GM12878 (cell line): ENCODE measurements at regions not wholly inside any gene's neighbourhood (a gene's known extent, or its start where the extent isn't known, plus 50 kb on each side); places are given as distances from the start of the nearest gene placed in this dataset.

Experiments used
- ATAC-seq: fragments of 200-7000 bp; cut with Tn5 transposase; 3 replicates; pipeline ENCODE4 v1.9.1; 2020; ENCODE audit warnings: mild to moderate bottlenecking, moderate library complexity
- BruUV-seq: library from RNA; stranded (reverse); fragments of 400-500 nt; replicated peaks from 2 replicates; lab custom pipeline; 2021; lab: Mats Ljungman, UMichigan
- CTCF ChIA-PET: fragments of 300-600 bp; sonication (Branson Sonifier 250); formaldehyde crosslinking; extraction: SDS; loops from one replicate; lab custom pipeline; 2021; ENCODE audit warnings: inconsistent platforms; lab: Yijun Ruan, JAX
- POLR2A ChIA-PET: fragments of 350-600 bp; formaldehyde crosslinking; extraction: SDS; loops from one replicate; lab custom pipeline; 2021; ENCODE audit warnings: inconsistent platforms; lab: Charles Lee
- RAD21 ChIA-PET: fragments of 300-600 bp; sonication (Branson Sonifier 250); formaldehyde crosslinking; loops from one replicate; lab custom pipeline; 2023; ENCODE audit warnings: antibody characterized with exemption; ENCODE audit not compliant: unreplicated experiment; lab: Charles Lee
- SMC1A ChIA-PET: fragments of 300-600 bp; sonication (Branson Sonifier 250); formaldehyde crosslinking; loops from one replicate; lab custom pipeline; 2023; ENCODE audit not compliant: unreplicated experiment, uncharacterized antibody; lab: Charles Lee
- DNase-seq: peaks from one replicate; pipeline ENCODE4 v3.0.0-alpha.2; 2011; ENCODE audit warnings: low read depth, low spot score
- FAIRE-seq: peaks from 3 replicates; lab custom pipeline; 2011; peaks lifted over from hg19 to GRCh38; lab: Jason Lieb, UNC
- H2AFZ ChIP-seq: 2 replicates; pipeline ENCODE4 v1.6.0; 2011; ENCODE audit warnings: low read depth, low read length, control low read depth; ENCODE audit not compliant: control insufficient read depth
- H3K27ac ChIP-seq: 2 replicates; pipeline ENCODE4 v1.5.1; 2011; ENCODE audit warnings: control low read depth; ENCODE audit not compliant: control insufficient read depth, insufficient read depth
- H3K27me3 ChIP-seq, 2 experiments: replicated peaks in 1 of 2; 2 replicates each; pipeline versions ENCODE4 v1.6.0 to v1.6.1; 2011; ENCODE audit warnings: low read length in 1 of 2; ENCODE audit not compliant: control insufficient read depth in 2 of 2, insufficient read depth in 2 of 2
- H3K36me3 ChIP-seq, 2 experiments: 2 replicates each; pipeline ENCODE4 v1.5.1; 2011; ENCODE audit warnings: low read length in 1 of 2; ENCODE audit not compliant: control insufficient read depth in 2 of 2, insufficient read depth in 2 of 2
- H3K4me1 ChIP-seq: 2 replicates; pipeline ENCODE4 v1.6.1; 2011; ENCODE audit warnings: mild to moderate bottlenecking, low read length, moderate library complexity, mixed read lengths; ENCODE audit not compliant: control insufficient read depth, insufficient read depth
- H3K4me2 ChIP-seq: 2 replicates; pipeline ENCODE4 v1.6.0; 2011; ENCODE audit warnings: control low read depth; ENCODE audit not compliant: control insufficient read depth, insufficient read depth
- H3K4me3 ChIP-seq: fragments of 200-600 bp; sonication (generic); 2 replicates; pipeline ENCODE4 v1.5.1; 2016
- H3K79me2 ChIP-seq: 2 replicates; pipeline ENCODE4 v1.6.0; 2011; ENCODE audit warnings: low read length; ENCODE audit not compliant: control insufficient read depth, insufficient read depth
- H3K9ac ChIP-seq: 2 replicates; pipeline ENCODE4 v1.8.0; 2011; ENCODE audit warnings: low read length, control low read depth, mixed read lengths; ENCODE audit not compliant: control insufficient read depth, insufficient read depth
- H3K9me3 ChIP-seq: replicated peaks from 3 replicates; pipeline ENCODE4 v1.5.1; 2011; ENCODE audit warnings: mild to moderate bottlenecking, low read length; ENCODE audit not compliant: control insufficient read depth, insufficient read depth
- H4K20me1 ChIP-seq: 2 replicates; pipeline ENCODE4 v1.6.0; 2011; ENCODE audit not compliant: control insufficient read depth, insufficient read depth
- BCL11A ChIP-seq: IDR thresholded peaks from 2 replicates; pipeline ENCODE4 v1.6.1; 2011; ENCODE audit warnings: low read depth, low read length
- CEBPB ChIP-seq, 2 experiments: fragments of 150-350 bp in 1 of 2; IDR thresholded peaks; 2 replicates each; pipeline ENCODE4 v1.6.1; 2012 to 2014; ENCODE audit warnings: low read depth in 2 of 2, low read length in 2 of 2, borderline replicate concordance in 1 of 2, inconsistent platforms in 1 of 2
- CHD2 ChIP-seq: IDR thresholded peaks from 2 replicates; pipeline ENCODE4 v1.6.1; 2011; ENCODE audit warnings: low read depth, low read length, improper control_type of control experiment, borderline replicate concordance
- GATAD2B ChIP-seq: fragments of 450-650 bp; conservative IDR thresholded peaks from 2 replicates; pipeline ENCODE4 v1.6.1; 2017; ENCODE audit warnings: low read depth, mild to moderate bottlenecking, moderate library complexity
- HCFC1 ChIP-seq: fragments of 150-350 bp; IDR thresholded peaks from 2 replicates; pipeline ENCODE4 v1.6.1; 2014; ENCODE audit warnings: low read length
- JUND ChIP-seq: IDR thresholded peaks from 2 replicates; pipeline ENCODE4 v1.6.1; 2012; ENCODE audit warnings: low read depth, mild to moderate bottlenecking, low read length, improper control_type of control experiment, moderate library complexity
- MEF2A ChIP-seq: IDR thresholded peaks from 2 replicates; pipeline ENCODE4 v1.6.1; 2011; ENCODE audit warnings: low read depth, mild to moderate bottlenecking, low read length, moderate library complexity; ENCODE audit not compliant: insufficient read depth
- STAT1 ChIP-seq: fragments of 450-650 bp; conservative IDR thresholded peaks from 2 replicates; pipeline ENCODE4 v1.6.1; 2014; ENCODE audit warnings: antibody characterized with exemption, mild to moderate bottlenecking
- SUPT20H ChIP-seq: IDR thresholded peaks from 2 replicates; pipeline ENCODE4 v1.6.1; 2011; ENCODE audit warnings: low read depth, mild to moderate bottlenecking, low read length, moderate library complexity, borderline replicate concordance; ENCODE audit not compliant: control insufficient read depth
- WRNIP1 ChIP-seq: IDR thresholded peaks from 2 replicates; pipeline ENCODE4 v1.6.1; 2011; ENCODE audit warnings: low read depth, low read length, improper control_type of control experiment, borderline replicate concordance
- ZNF207 ChIP-seq: fragments of 450-650 bp; IDR thresholded peaks from 2 replicates; pipeline ENCODE4 v1.6.1; 2014; ENCODE audit warnings: antibody characterized with exemption, mild to moderate bottlenecking, borderline replicate concordance
- ZNF217 ChIP-seq: fragments of 450-650 bp; IDR thresholded peaks from 2 replicates; pipeline ENCODE4 v1.6.1; 2017; ENCODE audit warnings: antibody characterized with exemption, mild to moderate bottlenecking
- WGBS: methylation state at CpG from one replicate; pipeline ENCODE4 v1.1.6; 2016; ENCODE audit warnings: low lambda C conversion rate; ENCODE audit not compliant: insufficient replicate concordance, insufficient coverage; ENCODE audit errors: missing lambda C conversion rate; 5-methylcytosine and 5-hydroxymethylcytosine counted together
- in situ Hi-C: fragments of 300-500 bp; cut with MboI; formaldehyde crosslinking; loops from 9 replicates; pipeline ENCODE4 v1.14.3; 2018; ENCODE audit warnings: mixed read lengths
- intact Hi-C: fragments of 100-400 bp; cut with micrococcal nuclease; formaldehyde crosslinking; loops from one replicate; pipeline ENCODE4 v1.14.2; 2022; ENCODE audit not compliant: unreplicated experiment
- TF ChIP-seq, protein P1 (sequence below): fragments of 450-650 bp; IDR thresholded peaks from 2 replicates; pipeline ENCODE4 v1.6.1; 2017; ENCODE audit warnings: mild to moderate bottlenecking, moderate library complexity
- TF ChIP-seq, protein P2 (sequence below): IDR thresholded peaks from 2 replicates; pipeline ENCODE4 v1.6.1; 2011; ENCODE audit warnings: low read depth, mild to moderate bottlenecking, low read length, moderate library complexity, borderline replicate concordance; ENCODE audit errors: extremely low read depth
- TF ChIP-seq, protein P3 (sequence below): fragments of 450-650 bp; IDR thresholded peaks from 2 replicates; pipeline ENCODE4 v1.6.1; 2018; ENCODE audit warnings: borderline replicate concordance, mild to moderate bottlenecking; ENCODE audit not compliant: partially characterized antibody

DNA sequence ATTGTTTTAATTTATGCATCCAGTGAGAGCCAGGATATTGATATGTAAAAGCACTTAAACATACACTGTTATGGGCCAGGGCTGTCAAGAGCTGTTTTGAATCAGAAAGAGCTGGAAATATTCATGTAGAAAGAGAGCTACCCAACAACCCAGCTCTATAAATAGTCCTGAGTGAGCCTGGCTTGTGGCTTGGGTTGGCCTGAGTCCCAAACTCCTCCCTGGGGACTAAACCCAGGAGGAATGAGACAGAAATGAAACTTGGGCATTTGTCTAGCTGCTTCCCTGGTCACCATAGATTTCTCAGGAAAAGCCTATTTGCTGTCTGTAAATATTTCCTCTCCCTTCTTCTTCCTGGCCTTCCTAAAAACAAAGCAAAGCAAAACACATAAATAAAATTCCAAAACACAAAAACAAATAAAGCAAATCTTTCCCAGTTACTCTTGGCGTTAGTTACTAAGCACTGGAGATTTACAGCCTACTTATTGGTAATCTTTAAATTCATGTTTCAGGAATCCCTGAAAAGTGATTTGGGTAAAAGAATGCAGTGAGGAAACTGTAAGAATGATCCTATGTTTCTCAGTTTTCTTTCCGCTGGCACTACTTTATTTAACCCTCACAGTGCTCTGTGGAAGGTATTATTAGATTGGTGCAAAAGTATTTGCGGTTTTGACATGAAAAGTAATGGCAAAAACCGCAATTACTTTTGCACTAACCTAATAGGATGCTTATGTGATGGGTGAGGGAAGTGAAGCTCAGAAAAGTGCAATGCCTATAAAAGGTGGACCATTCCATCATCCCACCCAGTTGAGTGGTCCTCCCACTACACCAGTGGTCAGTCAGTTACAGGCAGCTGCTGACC is 111.8 kb downstream of the CARTPT start:
- Histone ChIP-seq H2AFZ (no peak overlapping the region), H3K9me3 (peaks cover 7% of the 10 kb centered on the region; the same call in 2 of the 3 replicates), H3K9ac (no peak overlapping the region), H3K27me3 (no peaks in the 10 kb centered on the region), H3K27ac (no peak overlapping the region), H3K4me2 (no peak overlapping the region), H3K4me3 (no peak overlapping the region), H3K4me1 (no peaks in the 10 kb centered on the region), H3K79me2 (no peaks in the 10 kb centered on the region), H3K36me3 (no peaks in the 10 kb centered on the region), H4K20me1 (no peaks in the 10 kb centered on the region)
- RAD21 ChIA-PET = interaction anchor here (1.5 kb wide), 1 partner anchor 187 kb away, joined by 3 read pairs; no protein-coding TSS in a partner anchor
- WGBS = 60% methylated on average over 4 of the region's 4 CpGs
- POLR2A ChIA-PET = no interaction called here
- BruUV-seq = no TSS peak
- SMC1A ChIA-PET = no interaction called here
- intact Hi-C loops = no loop called here
- ATAC-seq (no peak), FAIRE-seq (no peak), DNase-seq (no peak)
- CTCF ChIA-PET = interaction anchor here (0.6 kb wide), 1 partner anchor 202 kb away, joined by 3 read pairs; no protein-coding TSS in a partner anchor
- in situ Hi-C loops = no loop called here
- TF ChIP-seq BCL11A = no peak
- no peak for TF ChIP-seq JUND
- TF ChIP-seq, protein P1, sequence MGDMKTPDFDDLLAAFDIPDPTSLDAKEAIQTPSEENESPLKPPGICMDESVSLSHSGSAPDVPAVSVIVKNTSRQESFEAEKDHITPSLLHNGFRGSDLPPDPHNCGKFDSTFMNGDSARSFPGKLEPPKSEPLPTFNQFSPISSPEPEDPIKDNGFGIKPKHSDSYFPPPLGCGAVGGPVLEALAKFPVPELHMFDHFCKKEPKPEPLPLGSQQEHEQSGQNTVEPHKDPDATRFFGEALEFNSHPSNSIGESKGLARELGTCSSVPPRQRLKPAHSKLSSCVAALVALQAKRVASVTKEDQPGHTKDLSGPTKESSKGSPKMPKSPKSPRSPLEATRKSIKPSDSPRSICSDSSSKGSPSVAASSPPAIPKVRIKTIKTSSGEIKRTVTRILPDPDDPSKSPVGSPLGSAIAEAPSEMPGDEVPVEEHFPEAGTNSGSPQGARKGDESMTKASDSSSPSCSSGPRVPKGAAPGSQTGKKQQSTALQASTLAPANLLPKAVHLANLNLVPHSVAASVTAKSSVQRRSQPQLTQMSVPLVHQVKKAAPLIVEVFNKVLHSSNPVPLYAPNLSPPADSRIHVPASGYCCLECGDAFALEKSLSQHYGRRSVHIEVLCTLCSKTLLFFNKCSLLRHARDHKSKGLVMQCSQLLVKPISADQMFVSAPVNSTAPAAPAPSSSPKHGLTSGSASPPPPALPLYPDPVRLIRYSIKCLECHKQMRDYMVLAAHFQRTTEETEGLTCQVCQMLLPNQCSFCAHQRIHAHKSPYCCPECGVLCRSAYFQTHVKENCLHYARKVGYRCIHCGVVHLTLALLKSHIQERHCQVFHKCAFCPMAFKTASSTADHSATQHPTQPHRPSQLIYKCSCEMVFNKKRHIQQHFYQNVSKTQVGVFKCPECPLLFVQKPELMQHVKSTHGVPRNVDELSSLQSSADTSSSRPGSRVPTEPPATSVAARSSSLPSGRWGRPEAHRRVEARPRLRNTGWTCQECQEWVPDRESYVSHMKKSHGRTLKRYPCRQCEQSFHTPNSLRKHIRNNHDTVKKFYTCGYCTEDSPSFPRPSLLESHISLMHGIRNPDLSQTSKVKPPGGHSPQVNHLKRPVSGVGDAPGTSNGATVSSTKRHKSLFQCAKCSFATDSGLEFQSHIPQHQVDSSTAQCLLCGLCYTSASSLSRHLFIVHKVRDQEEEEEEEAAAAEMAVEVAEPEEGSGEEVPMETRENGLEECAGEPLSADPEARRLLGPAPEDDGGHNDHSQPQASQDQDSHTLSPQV = no peak
- no peak for TF ChIP-seq STAT1
- TF ChIP-seq MEF2A = no peak
- no peak for TF ChIP-seq CHD2
- TF ChIP-seq CEBPB (IDR thresholded peaks at IDR 0.05; ENCODE audit: borderline replicate concordance in 1 of 2, low read depth in 2 of 2, low read length in 2 of 2) = no peak
- TF ChIP-seq, protein P2, sequence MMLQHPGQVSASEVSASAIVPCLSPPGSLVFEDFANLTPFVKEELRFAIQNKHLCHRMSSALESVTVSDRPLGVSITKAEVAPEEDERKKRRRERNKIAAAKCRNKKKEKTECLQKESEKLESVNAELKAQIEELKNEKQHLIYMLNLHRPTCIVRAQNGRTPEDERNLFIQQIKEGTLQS = no peak
- no peak for TF ChIP-seq GATAD2B
- no peak for TF ChIP-seq WRNIP1
- TF ChIP-seq SUPT20H = no peak
- TF ChIP-seq ZNF217 = no peak
- no peak for TF ChIP-seq HCFC1
- TF ChIP-seq, protein P3, sequence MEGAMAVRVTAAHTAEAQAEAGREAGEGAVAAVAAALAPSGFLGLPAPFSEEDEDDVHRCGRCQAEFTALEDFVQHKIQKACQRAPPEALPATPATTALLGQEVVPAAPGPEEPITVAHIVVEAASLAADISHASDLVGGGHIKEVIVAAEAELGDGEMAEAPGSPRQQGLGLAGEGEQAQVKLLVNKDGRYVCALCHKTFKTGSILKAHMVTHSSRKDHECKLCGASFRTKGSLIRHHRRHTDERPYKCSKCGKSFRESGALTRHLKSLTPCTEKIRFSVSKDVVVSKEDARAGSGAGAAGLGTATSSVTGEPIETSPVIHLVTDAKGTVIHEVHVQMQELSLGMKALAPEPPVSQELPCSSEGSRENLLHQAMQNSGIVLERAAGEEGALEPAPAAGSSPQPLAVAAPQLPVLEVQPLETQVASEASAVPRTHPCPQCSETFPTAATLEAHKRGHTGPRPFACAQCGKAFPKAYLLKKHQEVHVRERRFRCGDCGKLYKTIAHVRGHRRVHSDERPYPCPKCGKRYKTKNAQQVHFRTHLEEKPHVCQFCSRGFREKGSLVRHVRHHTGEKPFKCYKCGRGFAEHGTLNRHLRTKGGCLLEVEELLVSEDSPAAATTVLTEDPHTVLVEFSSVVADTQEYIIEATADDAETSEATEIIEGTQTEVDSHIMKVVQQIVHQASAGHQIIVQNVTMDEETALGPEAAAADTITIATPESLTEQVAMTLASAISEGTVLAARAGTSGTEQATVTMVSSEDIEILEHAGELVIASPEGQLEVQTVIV = no peak
- TF ChIP-seq ZNF207 = no peak
